WTC11 (cell line): ENCODE measurements at regions not wholly inside any gene's neighbourhood (a gene's known extent, or its start where the extent isn't known, plus 50 kb on each side); places are given as distances from the start of the nearest gene placed in this dataset.

Experiments used
- ATAC-seq: fragments of 200-7000 bp; cut with Tn5 transposase; 2 replicates; pipeline ENCODE4 v1.10.0; 2021; ENCODE audit warnings: mild to moderate bottlenecking, moderate library complexity
- CTCF ChIA-PET: fragments of 300-600 bp; sonication (Branson Sonifier 250); formaldehyde crosslinking; loops from one replicate; lab custom pipeline; 2021; ENCODE audit warnings: antibody characterized with exemption; lab: Charles Lee
- POLR2A ChIA-PET: fragments of 350-600 bp; sonication (Branson Sonifier 250); formaldehyde crosslinking; loops from one replicate; lab custom pipeline; 2021; ENCODE audit warnings: antibody characterized with exemption; lab: Charles Lee
- DNase-seq: peaks from one replicate; pipeline ENCODE4 v3.0.0; 2021; ENCODE audit warnings: low spot score
- H3K27ac Mint-ChIP-seq: 2 replicates; pipeline ENCODE4 v1.8.0; 2021; ENCODE audit warnings: mixed read lengths
- H3K27me3 Mint-ChIP-seq: 2 replicates; pipeline ENCODE4 v1.8.0; 2021; ENCODE audit warnings: low read depth, mild to moderate bottlenecking, moderate library complexity, mixed read lengths
- H3K36me3 Mint-ChIP-seq: 2 replicates; pipeline ENCODE4 v1.8.0; 2021; ENCODE audit warnings: mixed read lengths
- H3K4me1 Mint-ChIP-seq: 2 replicates; pipeline ENCODE4 v1.8.0; 2022; ENCODE audit warnings: mixed read lengths
- H3K4me3 Mint-ChIP-seq: 2 replicates; pipeline ENCODE4 v1.8.0; 2021; ENCODE audit warnings: mild to moderate bottlenecking, moderate library complexity, mixed read lengths
- H3K9me3 Mint-ChIP-seq: 2 replicates; pipeline ENCODE4 v1.8.0; 2021; ENCODE audit warnings: mixed read lengths
- AR ChIP-seq: fragments of 250-450 bp; sonication (Bioruptor Pico); IDR thresholded peaks from 2 replicates; pipeline ENCODE4 v1.9.0; 2021; ENCODE audit warnings: mild to moderate bottlenecking
- ARID4B ChIP-seq: sonication (generic); formaldehyde crosslinking; IDR thresholded peaks from 2 replicates; pipeline ENCODE4 v1.8.0; 2023; ENCODE audit warnings: missing genetic modification reagents, mild to moderate bottlenecking, borderline replicate concordance
- CDX4 ChIP-seq: fragments of 250-450 bp; sonication (Bioruptor Pico); IDR thresholded peaks from 2 replicates; pipeline ENCODE4 v1.9.0; 2021; ENCODE audit warnings: moderate library complexity, mild to moderate bottlenecking, inconsistent platforms, borderline replicate concordance
- FOXJ3 ChIP-seq: sonication (generic); formaldehyde crosslinking; IDR thresholded peaks from 2 replicates; pipeline ENCODE4 v1.9.0; 2021; ENCODE audit warnings: missing genetic modification reagents, mild to moderate bottlenecking, borderline replicate concordance
- MAX ChIP-seq: sonication (generic); formaldehyde crosslinking; IDR thresholded peaks from 2 replicates; pipeline ENCODE4 v1.8.0; 2022; ENCODE audit warnings: mild to moderate bottlenecking, missing genetic modification reagents
- MYBL2 ChIP-seq: sonication (generic); formaldehyde crosslinking; IDR thresholded peaks from 2 replicates; pipeline ENCODE4 v1.8.1; 2023; ENCODE audit warnings: mild to moderate bottlenecking, moderate library complexity, missing genetic modification reagents
- NFATC4 ChIP-seq: fragments of 250-450 bp; sonication (Bioruptor Pico); IDR thresholded peaks from 2 replicates; pipeline ENCODE4 v1.9.0; 2021; ENCODE audit warnings: mild to moderate bottlenecking
- NR1H2 ChIP-seq: sonication (generic); formaldehyde crosslinking; IDR thresholded peaks from 2 replicates; pipeline ENCODE4 v1.9.0; 2021; ENCODE audit warnings: mild to moderate bottlenecking, moderate library complexity, missing genetic modification reagents
- PRDM15 ChIP-seq: sonication (generic); formaldehyde crosslinking; IDR thresholded peaks from 2 replicates; pipeline ENCODE4 v1.8.0; 2022; ENCODE audit warnings: missing genetic modification reagents
- SMAD4 ChIP-seq: sonication (generic); formaldehyde crosslinking; IDR thresholded peaks from 2 replicates; pipeline ENCODE4 v1.8.0; 2022; ENCODE audit warnings: mild to moderate bottlenecking, missing genetic modification reagents
- TEAD1 ChIP-seq: sonication (generic); formaldehyde crosslinking; IDR thresholded peaks from 2 replicates; pipeline ENCODE4 v1.8.0; 2022; ENCODE audit warnings: mild to moderate bottlenecking, missing genetic modification reagents
- USF2 ChIP-seq: sonication (generic); formaldehyde crosslinking; IDR thresholded peaks from 2 replicates; pipeline ENCODE4 v1.8.1; 2023; ENCODE audit warnings: mild to moderate bottlenecking, missing genetic modification reagents, moderate library complexity
- ZNF219 ChIP-seq: sonication (generic); formaldehyde crosslinking; IDR thresholded peaks from 2 replicates; pipeline ENCODE4 v1.8.0; 2023; ENCODE audit warnings: missing genetic modification reagents, mild to moderate bottlenecking, borderline replicate concordance
- ZNF317 ChIP-seq: sonication (generic); formaldehyde crosslinking; IDR thresholded peaks from 2 replicates; pipeline ENCODE4 v1.8.1; 2023; ENCODE audit warnings: low read depth, mild to moderate bottlenecking, moderate library complexity, missing genetic modification reagents, borderline replicate concordance
- ZNF512 ChIP-seq: sonication (generic); formaldehyde crosslinking; IDR thresholded peaks from 2 replicates; pipeline ENCODE4 v1.8.1; 2022; ENCODE audit warnings: missing genetic modification reagents, borderline replicate concordance

GRCh38 chr6:48057601-48058000 lies 53.4 kb downstream of the PTCHD4 start:
- POLR2A ChIA-PET, result interaction anchor here (0.6 kb wide), 1 partner anchor 44 kb away, joined by 4 read pairs; no protein-coding TSS in a partner anchor
- H3K36me3 Mint-ChIP-seq, result peaks cover 3% of the 10 kb centered on the region; the same call in 1 of the 2 replicates
- no peaks in the 10 kb centered on the region for H3K9me3 Mint-ChIP-seq
- DNase-seq, result no peak
- H3K27me3 Mint-ChIP-seq, result peaks cover 37% of the 10 kb centered on the region
- ATAC-seq, result no peak
- TF ChIP-seq NR1H2 (CRISPR knock-in tag) (no peak), SMAD4 (CRISPR knock-in tag) (no peak), MAX (CRISPR knock-in tag) (no peak), NFATC4 (CRISPR knock-in tag) (no peak), MYBL2 (no peak), ZNF317 (CRISPR knock-in tag) (no peak), FOXJ3 (CRISPR knock-in tag) (no peak), USF2 (no peak), CDX4 (CRISPR knock-in tag) (no peak), TEAD1 (no peak), PRDM15 (no peak), ARID4B (CRISPR knock-in tag) (no peak), AR (no peak), ZNF512 (CRISPR knock-in tag) (no peak), ZNF219 (CRISPR knock-in tag) (no peak)
- TF ChIP-seq, all 79 proteins: peak for 0
- Mint-ChIP-seq H3K27ac (no peak overlapping the region), H3K4me1 (peaks cover 19% of the 10 kb centered on the region), H3K4me3 (no peak overlapping the region)
- CTCF ChIA-PET, result interaction anchor here (0.6 to 1.1 kb wide), 2 partner anchors 97 to 355 kb away, joined by 3 to 4 read pairs; no protein-coding TSS in a partner anchor
